Stomach (tissue), 8 donors: ENCODE measurements at regions not wholly inside any gene's neighbourhood (a gene's known extent, or its start where the extent isn't known, plus 50 kb on each side); places are given as distances from the start of the nearest gene placed in this dataset.

Source experiments
- DNase-seq, 2 donors: peaks; one replicate each; pipeline versions ENCODE4 v3.0.0 to v3.0.0-alpha.2; 2013 to 2019
- H3K27ac ChIP-seq, 5 donors: fragments of 200-600 bp in 4 of 5; sonication (generic) in 4 of 5; one replicate each; pipeline ENCODE4 v1.5.1; 2013 to 2019; ENCODE audit warnings: mild to moderate bottlenecking in 1 of 5, moderate library complexity in 1 of 5
- H3K27me3 ChIP-seq, 3 donors: fragments of 200-600 bp; sonication (generic); one replicate each; pipeline ENCODE4 v1.5.1; 2017 to 2019; ENCODE audit warnings: mixed run types in 1 of 3
- H3K36me3 ChIP-seq, 4 donors: fragments of 200-600 bp; sonication (generic); 1 replicate in 3 of 4; 2 replicates in 1 of 4; pipeline ENCODE4 v1.5.1; 2016 to 2019
- H3K4me1 ChIP-seq, 4 donors: fragments of 200-600 bp; sonication (generic); one replicate each; pipeline ENCODE4 v1.5.1; 2016 to 2019
- H3K4me3 ChIP-seq, 4 donors: fragments of 200-600 bp; sonication (generic) in 3 of 4; one replicate each; pipeline ENCODE4 v1.5.1; 2016 to 2019; ENCODE audit warnings: mild to moderate bottlenecking in 1 of 4
- H3K9me3 ChIP-seq, 4 donors: fragments of 200-600 bp; sonication (generic); one replicate each; pipeline ENCODE4 v1.5.1; 2016 to 2019
- CTCF ChIP-seq, 7 experiments: fragments of 450-650 bp in 4 of 7; fragments of 200-600 bp in 3 of 7; sonication (generic) in 3 of 7; IDR thresholded peaks; one replicate each; pipeline ENCODE4 v1.5.1; 2016 to 2019; ENCODE audit warnings: antibody characterized with exemption in 7 of 7, control low read depth in 2 of 7, mild to moderate bottlenecking in 1 of 7
- EP300 ChIP-seq: sonication (generic); formaldehyde crosslinking; IDR thresholded peaks from one replicate; pipeline ENCODE4 v1.6.1; 2017; ENCODE audit warnings: antibody characterized with exemption
- POLR2A ChIP-seq, 4 donors: fragments of 450-650 bp; IDR thresholded peaks; one replicate each; pipeline ENCODE4 v1.6.1; 2016; ENCODE audit warnings: antibody characterized with exemption in 4 of 4, control low read depth in 2 of 4, mild to moderate bottlenecking in 1 of 4, moderate library complexity in 1 of 4
- POLR2AphosphoS5 ChIP-seq, 3 donors: sonication (generic); formaldehyde crosslinking; IDR thresholded peaks; one replicate each; pipeline ENCODE4 v1.6.1; 2016; ENCODE audit warnings: antibody characterized with exemption in 3 of 3
- WGBS, 5 donors: extraction: QIAGEN DNeasy Blood & Tissue Kit in 3 of 5; methylation state at CpG; one replicate each; pipeline versions ENCODE4 v1.1.5 to v1.1.7; 2013 to 2018; 5-methylcytosine and 5-hydroxymethylcytosine counted together
- intact Hi-C: fragments of 100-400 bp; cut with DNase I; formaldehyde crosslinking; loops from one replicate; pipeline ENCODE4 v1.15.1; 2023; ENCODE audit warnings: low total_unique reads
- donor health status: healthy with polysubstance abuse.
- donor health status: Bipolar disorder and iron deficiency.
- donor health status: healthy.

- Histone ChIP-seq H3K27ac (no peak overlapping the region), H3K27me3 (no peaks in the 10 kb centered on the region), H3K4me3 (no peak overlapping the region), H3K36me3 (no peaks in the 10 kb centered on the region), H3K9me3 (no peaks in the 10 kb centered on the region), H3K4me1 (no peaks in the 10 kb centered on the region)
- no peak for DNase-seq
- intact Hi-C loops, result no loop called here
- no peak for TF ChIP-seq EP300
- TF ChIP-seq POLR2A (IDR thresholded peaks at IDR 0.05), result no peak
- TF ChIP-seq POLR2AphosphoS5 (IDR thresholded peaks at IDR 0.05), result no peak
- WGBS, 5 donors, result 58 to 76% (median 70%) methylated on average over 1 of the region's 1 CpG
These were observed 746.4 kb upstream of the FLRT2 start for GRCh38 chr14:84783511-84783910.

GRCh38 chr14:84785996-84786395 is 743.9 kb upstream of the FLRT2 start:
- no peaks in the 10 kb centered on the region for H3K36me3 ChIP-seq
- no peak for TF ChIP-seq POLR2A (IDR thresholded peaks at IDR 0.05)
- no peaks in the 10 kb centered on the region for H3K9me3 ChIP-seq
- no peak overlapping the region for H3K4me3 ChIP-seq
- no peak overlapping the region for H3K27ac ChIP-seq
- H3K27me3 ChIP-seq, result no peaks in the 10 kb centered on the region
- no peaks in the 10 kb centered on the region for H3K4me1 ChIP-seq
- DNase-seq, result no peak
- intact Hi-C loops, result no loop called here

- no peak for DNase-seq
- Histone ChIP-seq H3K4me1 (no peaks in the 10 kb centered on the region), H3K4me3 (no peak overlapping the region), H3K36me3 (no peaks in the 10 kb centered on the region), H3K9me3 (no peaks in the 10 kb centered on the region), H3K27me3 (no peaks in the 10 kb centered on the region), H3K27ac (no peak overlapping the region)
- intact Hi-C loops, result no loop called here
- 84 to 95% (median 89%) methylated on average over 1 of the region's 1 CpG for whole genome bisulfite sequencing, 5 donors
- TF ChIP-seq CTCF (IDR thresholded peaks at IDR 0.05) (no peak), EP300 (no peak), POLR2A (IDR thresholded peaks at IDR 0.05) (no peak), POLR2AphosphoS5 (IDR thresholded peaks at IDR 0.05) (no peak)
These were observed 740.9 kb upstream of the FLRT2 start for GRCh38 chr14:84789012-84789411.

GRCh38 chr14:84792722-84793410 is 737.1 kb upstream of the FLRT2 start:
- no peak overlapping the region for H3K4me3 ChIP-seq
- no peaks in the 10 kb centered on the region for H3K4me1 ChIP-seq
- intact Hi-C loops, result no loop called here
- no peak for DNase-seq
- H3K27me3 ChIP-seq, result no peaks in the 10 kb centered on the region
- no peaks in the 10 kb centered on the region for H3K36me3 ChIP-seq
- WGBS, 5 donors, result 40 to 66% (median 51%) methylated on average over 4 of the region's 4 CpGs
- no peaks in the 10 kb centered on the region for H3K9me3 ChIP-seq
- TF ChIP-seq EP300, result no peak
- no peak for TF ChIP-seq POLR2A (IDR thresholded peaks at IDR 0.05)
- no peak for TF ChIP-seq POLR2AphosphoS5 (IDR thresholded peaks at IDR 0.05)
- no peak for TF ChIP-seq CTCF (IDR thresholded peaks at IDR 0.05)
- H3K27ac ChIP-seq, result no peak overlapping the region

- 81 to 93% (median 87%) methylated on average over 3 of the region's 3 CpGs for WGBS, 5 donors
- no peak for DNase-seq
These were observed 732.6 kb upstream of the FLRT2 start for GRCh38 chr14:84797326-84797725.

More at GRCh38 chr14:84797326-84797725, 732.6 kb upstream of the FLRT2 start:
- intact Hi-C loops, result no loop called here
- Histone ChIP-seq H3K9me3 (no peaks in the 10 kb centered on the region), H3K27me3 (no peaks in the 10 kb centered on the region), H3K27ac (no peak overlapping the region), H3K4me1 (no peaks in the 10 kb centered on the region), H3K4me3 (no peak overlapping the region), H3K36me3 (no peaks in the 10 kb centered on the region)
- TF ChIP-seq POLR2A (IDR thresholded peaks at IDR 0.05), result no peak
- no peak for TF ChIP-seq EP300
- TF ChIP-seq CTCF (IDR thresholded peaks at IDR 0.05), result no peak
- TF ChIP-seq POLR2AphosphoS5 (IDR thresholded peaks at IDR 0.05), result no peak
